Nephron (organoid): ENCODE measurements at regions not wholly inside any gene's neighbourhood (a gene's known extent, or its start where the extent isn't known, plus 50 kb on each side); places are given as distances from the start of the nearest gene placed in this dataset.

Source experiments
- H3K27ac Mint-ChIP-seq, 3 experiments: 2 replicates each; pipeline ENCODE4 v1.8.0; 2020; ENCODE audit warnings: mixed read lengths in 3 of 3, mild to moderate bottlenecking in 2 of 3, moderate library complexity in 1 of 3
- H3K27me3 Mint-ChIP-seq: 2 replicates; pipeline ENCODE4 v1.8.0; 2021; ENCODE audit warnings: low read depth, mild to moderate bottlenecking, moderate library complexity, mixed read lengths
- H3K36me3 Mint-ChIP-seq: 2 replicates; pipeline ENCODE4 v1.8.0; 2020; ENCODE audit warnings: low read depth, mixed read lengths
- H3K4me1 Mint-ChIP-seq: 2 replicates; pipeline ENCODE4 v1.8.0; 2020; ENCODE audit warnings: mixed read lengths
- H3K4me3 Mint-ChIP-seq, 3 experiments: 2 replicates each; pipeline ENCODE4 v1.8.0; 2020; ENCODE audit warnings: mild to moderate bottlenecking in 3 of 3, mixed read lengths in 3 of 3, moderate library complexity in 2 of 3
- H3K9me3 Mint-ChIP-seq: 2 replicates; pipeline ENCODE4 v1.8.0; 2020; ENCODE audit warnings: mixed read lengths
- CTCF ChIP-seq, 3 experiments: fragments of 200-600 bp; sonication (generic); IDR thresholded peaks; one replicate each; pipeline ENCODE4 v1.5.0; 2021; ENCODE audit warnings: antibody characterized with exemption in 3 of 3; ENCODE audit not compliant: unreplicated experiment in 3 of 3

- Mint-ChIP-seq H3K36me3 (no peaks in the 10 kb centered on the region), H3K27me3 (no peaks in the 10 kb centered on the region), H3K4me1 (peaks cover 5% of the 10 kb centered on the region), H3K9me3 (no peaks in the 10 kb centered on the region), H3K27ac (peak overlapping the region in 1 of 3 experiments; percentile 50), H3K4me3 (no peak overlapping the region)
- no peak for TF ChIP-seq CTCF (IDR thresholded peaks at IDR 0.05; ENCODE audit: unreplicated experiment in 3 of 3)
These were observed 540.0 kb upstream of the GRAMD2B start for GRCh38 chr5:125883223-125883622.

DNA sequence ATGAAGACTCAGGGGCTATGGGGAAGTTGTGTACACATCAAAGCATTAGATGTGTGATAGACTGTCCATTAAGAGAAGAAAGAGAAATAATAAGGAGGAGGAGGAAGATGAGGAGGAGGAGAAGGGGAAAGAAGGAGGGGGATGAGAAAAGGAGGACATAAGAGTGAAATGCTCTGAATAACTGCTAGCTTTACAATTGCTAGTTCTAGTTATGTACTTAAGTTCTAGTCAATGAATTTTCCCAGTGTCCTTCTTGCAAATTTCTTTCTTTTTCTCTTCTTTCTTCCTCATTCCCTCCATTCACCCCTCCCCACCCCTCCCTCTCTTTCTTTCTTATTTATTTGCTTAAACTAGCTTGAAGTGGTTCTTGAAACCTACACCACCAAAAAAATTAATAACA lies 534.9 kb upstream of the GRAMD2B start:
- H3K9me3 Mint-ChIP-seq, result peaks cover 8% of the 10 kb centered on the region
- no peak overlapping the region for H3K27ac Mint-ChIP-seq
- no peak overlapping the region for H3K4me3 Mint-ChIP-seq
- peaks cover 10% of the 10 kb centered on the region for H3K4me1 Mint-ChIP-seq
- no peaks in the 10 kb centered on the region for H3K27me3 Mint-ChIP-seq
- peaks cover 5% of the 10 kb centered on the region for H3K36me3 Mint-ChIP-seq
- TF ChIP-seq CTCF (IDR thresholded peaks at IDR 0.05; ENCODE audit: unreplicated experiment in 3 of 3), result no peak

- no peak overlapping the region for H3K27ac Mint-ChIP-seq
- no peak for TF ChIP-seq CTCF (IDR thresholded peaks at IDR 0.05; ENCODE audit: unreplicated experiment in 3 of 3)
- H3K36me3 Mint-ChIP-seq, result peaks cover 7% of the 10 kb centered on the region
- peaks cover 8% of the 10 kb centered on the region for H3K9me3 Mint-ChIP-seq
- H3K27me3 Mint-ChIP-seq, result no peaks in the 10 kb centered on the region
- no peak overlapping the region for H3K4me3 Mint-ChIP-seq
- peaks cover 4% of the 10 kb centered on the region for H3K4me1 Mint-ChIP-seq
These were observed 532.7 kb upstream of the GRAMD2B start for GRCh38 chr5:125890511-125890931.

- H3K36me3 Mint-ChIP-seq, result peaks cover 7% of the 10 kb centered on the region
- no peak overlapping the region for H3K27ac Mint-ChIP-seq
- H3K9me3 Mint-ChIP-seq, result peaks cover 8% of the 10 kb centered on the region
- no peak overlapping the region for H3K4me3 Mint-ChIP-seq
- no peaks in the 10 kb centered on the region for H3K27me3 Mint-ChIP-seq
- H3K4me1 Mint-ChIP-seq, result peaks cover 4% of the 10 kb centered on the region
- no peak for TF ChIP-seq CTCF (IDR thresholded peaks at IDR 0.05; ENCODE audit: unreplicated experiment in 3 of 3)
These were observed 532.0 kb upstream of the GRAMD2B start for GRCh38 chr5:125891061-125891725.

DNA sequence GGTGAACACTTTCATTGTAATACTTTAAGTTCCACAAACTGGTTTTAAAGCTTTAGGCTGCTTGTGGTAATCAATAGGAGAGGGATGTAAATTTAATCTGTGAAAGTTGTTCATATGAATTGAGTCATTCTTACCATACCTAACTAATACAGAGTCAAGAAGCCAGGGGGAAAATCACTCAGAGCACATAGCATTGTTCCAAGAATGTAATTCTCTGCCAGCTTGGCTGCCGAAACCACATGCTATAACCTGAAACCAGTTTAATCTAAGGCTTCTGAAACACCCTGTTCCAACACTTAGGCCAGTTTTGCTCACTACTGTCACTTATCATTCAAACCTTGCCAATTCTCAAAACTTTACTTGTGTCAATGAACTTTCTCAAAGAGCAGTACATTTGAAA lies 528.8 kb upstream of the GRAMD2B start:
- Mint-ChIP-seq H3K27me3 (no peaks in the 10 kb centered on the region), H3K4me1 (peaks cover 22% of the 10 kb centered on the region), H3K4me3 (no peak overlapping the region), H3K36me3 (peaks cover 7% of the 10 kb centered on the region), H3K27ac (no peak overlapping the region), H3K9me3 (peaks cover 8% of the 10 kb centered on the region)
- TF ChIP-seq CTCF (IDR thresholded peaks at IDR 0.05; ENCODE audit: unreplicated experiment in 3 of 3), result no peak

DNA sequence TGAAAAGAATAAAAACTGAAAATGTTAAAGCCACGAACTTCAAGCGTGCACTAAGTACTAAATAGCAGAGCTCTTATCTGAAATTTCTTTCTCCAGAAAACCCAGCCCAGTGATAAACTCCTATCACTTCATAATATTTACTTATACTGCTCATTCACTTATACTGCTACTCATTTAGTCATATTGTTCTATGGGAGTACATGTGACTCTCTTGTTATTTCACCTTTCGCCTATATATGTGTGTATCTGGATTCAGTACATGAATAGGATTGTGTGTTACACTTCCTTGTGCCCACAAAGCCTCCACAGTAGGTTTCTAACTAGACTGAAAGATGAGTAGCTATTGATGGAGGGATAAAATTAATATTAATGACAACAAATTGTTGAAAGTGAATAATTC lies 526.8 kb upstream of the GRAMD2B start:
- no peak for TF ChIP-seq CTCF (IDR thresholded peaks at IDR 0.05; ENCODE audit: unreplicated experiment in 3 of 3)
- H3K27me3 Mint-ChIP-seq, result no peaks in the 10 kb centered on the region
- H3K36me3 Mint-ChIP-seq, result peaks cover 7% of the 10 kb centered on the region
- no peak overlapping the region for H3K4me3 Mint-ChIP-seq
- peaks cover 5% of the 10 kb centered on the region for H3K9me3 Mint-ChIP-seq
- no peak overlapping the region for H3K27ac Mint-ChIP-seq
- H3K4me1 Mint-ChIP-seq, result peaks cover 21% of the 10 kb centered on the region
